Coronary artery (tissue), 2 donors: ENCODE measurements at regions not wholly inside any gene's neighbourhood (a gene's known extent, or its start where the extent isn't known, plus 50 kb on each side); places are given as distances from the start of the nearest gene placed in this dataset.

Source experiments
- DNase-seq: peaks from one replicate; pipeline ENCODE4 v3.0.0-alpha.2; 2017; ENCODE audit warnings: low spot score
- H3K27ac ChIP-seq, 2 donors: fragments of 200-600 bp; sonication (generic); one replicate each; pipeline ENCODE4 v1.5.1; 2016 to 2019
- H3K4me3 ChIP-seq: fragments of 200-600 bp; sonication (generic); 2 replicates; pipeline ENCODE4 v1.5.1; 2016; ENCODE audit warnings: mild to moderate bottlenecking, moderate library complexity
- CTCF ChIP-seq: fragments of 200-600 bp; sonication (generic); IDR thresholded peaks from one replicate; pipeline ENCODE4 v1.5.1; 2019; ENCODE audit warnings: antibody characterized with exemption

GRCh38 chr5:125226825-125227224, 480.4 kb upstream of the ZNF608 start:
- DNase-seq, result no peak
- no peak for TF ChIP-seq CTCF
- H3K4me3 ChIP-seq, result no peak overlapping the region
- no peak overlapping the region for H3K27ac ChIP-seq

- no peak overlapping the region for H3K4me3 ChIP-seq
- no peak for TF ChIP-seq CTCF
- no peak for DNase-seq
- H3K27ac ChIP-seq, result no peak overlapping the region
Observed at GRCh38 chr5:125227333-125228095, 481.1 kb upstream of the ZNF608 start.

GRCh38 chr5:125228363-125229070, 482.1 kb upstream of the ZNF608 start:
- TF ChIP-seq CTCF, result no peak
- DNase-seq, result no peak
- no peak overlapping the region for H3K4me3 ChIP-seq
- H3K27ac ChIP-seq, result no peak overlapping the region

GRCh38 chr5:125229556-125229955, 483.1 kb upstream of the ZNF608 start:
- Histone ChIP-seq H3K4me3 (no peak overlapping the region), H3K27ac (no peak overlapping the region)
- no peak for DNase-seq
- no peak for TF ChIP-seq CTCF

- no peak overlapping the region for H3K27ac ChIP-seq
- DNase-seq, result no peak
- TF ChIP-seq CTCF, result no peak
- H3K4me3 ChIP-seq, result no peak overlapping the region
Observed at GRCh38 chr5:125232779-125233230, 486.4 kb upstream of the ZNF608 start.

- DNase-seq, result no peak
- TF ChIP-seq CTCF, result no peak
Observed at GRCh38 chr5:125233944-125234343, 487.5 kb upstream of the ZNF608 start.

GRCh38 chr5:125236007-125236406, 489.6 kb upstream of the ZNF608 start:
- H3K4me3 ChIP-seq, result no peak overlapping the region
- no peak for DNase-seq
- no peak for TF ChIP-seq CTCF
- H3K27ac ChIP-seq, result no peak overlapping the region

More at GRCh38 chr5:125233944-125234343, 487.5 kb upstream of the ZNF608 start:
- H3K27ac ChIP-seq, result no peak overlapping the region
- H3K4me3 ChIP-seq, result no peak overlapping the region
